ENCODE measurements at regions not wholly inside any gene's neighbourhood (a gene's known extent, or its start where the extent isn't known, plus 50 kb on each side); places are given as distances from the start of the nearest gene placed in this dataset.

DNA sequence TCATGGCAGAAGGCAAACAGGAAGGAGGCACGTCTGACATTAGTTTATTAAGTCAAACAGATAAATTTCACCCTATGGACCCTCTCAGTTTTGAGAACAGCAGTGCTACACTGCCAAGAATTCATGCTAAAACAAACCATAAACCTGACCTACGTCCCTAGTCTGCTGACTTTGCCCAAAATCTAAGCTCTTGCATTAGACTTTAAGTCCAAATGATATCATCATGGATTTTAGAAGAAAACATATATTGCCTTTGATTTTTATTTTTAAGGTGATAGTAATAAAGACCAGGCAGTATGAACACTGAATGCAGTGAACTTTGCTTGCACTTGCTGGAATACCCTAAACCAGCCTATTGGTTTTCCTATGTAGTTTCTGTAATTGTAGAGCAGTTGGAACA lies 79.6 kb upstream of the GADL1 start:
- TF ChIP-seq POLR2AphosphoS5 (IDR thresholded peaks at IDR 0.05) (no peak), POLR2A (IDR thresholded peaks at IDR 0.05) (no peak)
- TF ChIP-seq, protein P1, sequence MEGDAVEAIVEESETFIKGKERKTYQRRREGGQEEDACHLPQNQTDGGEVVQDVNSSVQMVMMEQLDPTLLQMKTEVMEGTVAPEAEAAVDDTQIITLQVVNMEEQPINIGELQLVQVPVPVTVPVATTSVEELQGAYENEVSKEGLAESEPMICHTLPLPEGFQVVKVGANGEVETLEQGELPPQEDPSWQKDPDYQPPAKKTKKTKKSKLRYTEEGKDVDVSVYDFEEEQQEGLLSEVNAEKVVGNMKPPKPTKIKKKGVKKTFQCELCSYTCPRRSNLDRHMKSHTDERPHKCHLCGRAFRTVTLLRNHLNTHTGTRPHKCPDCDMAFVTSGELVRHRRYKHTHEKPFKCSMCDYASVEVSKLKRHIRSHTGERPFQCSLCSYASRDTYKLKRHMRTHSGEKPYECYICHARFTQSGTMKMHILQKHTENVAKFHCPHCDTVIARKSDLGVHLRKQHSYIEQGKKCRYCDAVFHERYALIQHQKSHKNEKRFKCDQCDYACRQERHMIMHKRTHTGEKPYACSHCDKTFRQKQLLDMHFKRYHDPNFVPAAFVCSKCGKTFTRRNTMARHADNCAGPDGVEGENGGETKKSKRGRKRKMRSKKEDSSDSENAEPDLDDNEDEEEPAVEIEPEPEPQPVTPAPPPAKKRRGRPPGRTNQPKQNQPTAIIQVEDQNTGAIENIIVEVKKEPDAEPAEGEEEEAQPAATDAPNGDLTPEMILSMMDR (IDR thresholded peaks at IDR 0.05) = no peak

All from breast epithelium (tissue), 3 donors.